ENCODE measurements at regions not wholly inside any gene's neighbourhood (a gene's known extent, or its start where the extent isn't known, plus 50 kb on each side); places are given as distances from the start of the nearest gene placed in this dataset.

DNA sequence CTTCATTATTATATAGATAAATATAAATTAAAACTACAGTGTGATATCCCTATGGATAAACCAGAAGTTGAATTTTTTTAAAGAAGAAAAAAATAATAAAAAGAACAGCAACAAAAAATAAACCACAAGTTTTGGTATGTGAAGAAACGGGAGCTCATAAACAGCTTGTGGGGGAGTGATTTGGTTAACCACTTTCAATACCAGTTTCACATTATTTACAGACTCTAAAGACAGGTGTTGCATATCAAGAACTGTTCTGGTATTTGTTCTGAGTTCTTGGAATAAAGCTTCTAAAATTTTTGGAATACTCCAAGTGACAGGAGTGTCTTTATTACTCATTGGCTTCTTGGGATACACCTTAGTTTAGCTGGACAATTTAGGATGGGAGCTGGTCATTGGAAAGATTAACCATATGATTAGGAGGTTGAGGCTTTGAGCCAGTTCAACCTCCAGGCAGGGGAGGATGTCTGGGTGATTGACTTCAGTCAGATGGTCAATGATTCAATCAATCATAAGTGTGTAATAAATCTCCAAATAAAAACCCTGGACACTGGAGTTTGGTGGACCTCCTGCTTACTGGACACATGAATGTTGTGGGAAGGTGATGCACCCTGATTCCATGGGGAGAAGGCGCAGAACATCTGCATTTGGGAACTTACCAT is 2223.1 kb upstream of the C9orf72 start:
- no peak overlapping the region for H2AFZ ChIP-seq (ENCODE audit: low read length)
- no peak overlapping the region for H3K4me2 ChIP-seq (ENCODE audit: low read length)
- no peaks in the 10 kb centered on the region for H3K4me1 ChIP-seq (ENCODE audit: insufficient read depth, low read length, severe bottlenecking)
- H3K79me2 ChIP-seq (ENCODE audit: insufficient read depth, low read length), result no peaks in the 10 kb centered on the region
- H3K27ac ChIP-seq (ENCODE audit: low read depth, low read length, poor library complexity, severe bottlenecking), result no peak overlapping the region
- no peaks in the 10 kb centered on the region for H4K20me1 ChIP-seq (ENCODE audit: insufficient read depth, low read length)
- no peaks in the 10 kb centered on the region for H3F3A ChIP-seq (ENCODE audit: insufficient read depth, low read length)
- H3K4me3 ChIP-seq (ENCODE audit: low read depth, low read length, poor library complexity, severe bottlenecking), result no peak overlapping the region
- no peaks in the 10 kb centered on the region for H3K36me3 ChIP-seq (ENCODE audit: insufficient read depth, low read length)
- no peaks in the 10 kb centered on the region for H3K9me2 ChIP-seq (ENCODE audit: low read depth, low read length)
- no peaks in the 10 kb centered on the region for H3K9me3 ChIP-seq (ENCODE audit: low read length)
- no peak overlapping the region for H3K9ac ChIP-seq (ENCODE audit: low read length)
- TF ChIP-seq EZH2 (IDR thresholded peaks at IDR 0.05; ENCODE audit: borderline replicate concordance, low read length), result no peak
- no peak for TF ChIP-seq CTCF (IDR thresholded peaks at IDR 0.05; ENCODE audit: low read length)
- no peaks in the 10 kb centered on the region for H3K27me3 ChIP-seq (ENCODE audit: insufficient read depth, low read length)

DNA sequence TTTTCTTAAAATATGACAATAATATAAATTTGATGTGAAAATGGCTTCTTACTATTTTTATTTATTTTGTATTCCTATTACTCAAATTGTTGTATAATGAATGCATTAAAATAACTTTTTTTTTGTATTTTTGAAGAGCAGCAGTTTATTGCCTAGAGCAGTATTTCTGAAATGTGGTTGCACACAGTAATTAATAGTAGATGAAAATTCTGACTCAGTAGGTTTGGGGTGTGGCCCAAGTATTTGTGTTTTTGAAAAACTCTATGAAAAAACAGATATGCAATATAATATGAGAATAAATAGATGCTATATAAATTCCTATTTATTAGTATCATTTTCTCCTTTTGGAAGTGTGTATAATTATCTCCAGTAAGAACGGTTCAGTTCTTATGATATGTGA is 2225.3 kb upstream of the C9orf72 start:
- Histone ChIP-seq H3K79me2 (ENCODE audit: insufficient read depth, low read length) (no peaks in the 10 kb centered on the region), H3K9me3 (ENCODE audit: low read length) (no peaks in the 10 kb centered on the region), H2AFZ (ENCODE audit: low read length) (no peak overlapping the region), H3K27ac (ENCODE audit: low read depth, low read length, poor library complexity, severe bottlenecking) (no peak overlapping the region), H3K27me3 (ENCODE audit: insufficient read depth, low read length) (no peaks in the 10 kb centered on the region), H3F3A (ENCODE audit: insufficient read depth, low read length) (no peaks in the 10 kb centered on the region), H3K9me2 (ENCODE audit: low read depth, low read length) (no peaks in the 10 kb centered on the region), H3K4me3 (ENCODE audit: low read depth, low read length, poor library complexity, severe bottlenecking) (no peak overlapping the region), H3K4me2 (ENCODE audit: low read length) (no peak overlapping the region), H3K4me1 (ENCODE audit: insufficient read depth, low read length, severe bottlenecking) (no peaks in the 10 kb centered on the region), H3K9ac (ENCODE audit: low read length) (no peak overlapping the region), H3K36me3 (ENCODE audit: insufficient read depth, low read length) (no peaks in the 10 kb centered on the region), H4K20me1 (ENCODE audit: insufficient read depth, low read length) (no peaks in the 10 kb centered on the region)
- no peak for TF ChIP-seq EZH2 (IDR thresholded peaks at IDR 0.05; ENCODE audit: borderline replicate concordance, low read length)
- no peak for TF ChIP-seq CTCF (IDR thresholded peaks at IDR 0.05; ENCODE audit: low read length)

GRCh38 chr9:29799227-29799626 is 2225.9 kb upstream of the C9orf72 start:
- TF ChIP-seq CTCF (IDR thresholded peaks at IDR 0.05; ENCODE audit: low read length) (no peak), EZH2 (IDR thresholded peaks at IDR 0.05; ENCODE audit: borderline replicate concordance, low read length) (no peak)
- no peaks in the 10 kb centered on the region for H3K36me3 ChIP-seq (ENCODE audit: insufficient read depth, low read length)
- no peaks in the 10 kb centered on the region for H3K27me3 ChIP-seq (ENCODE audit: insufficient read depth, low read length)
- H3K9me3 ChIP-seq (ENCODE audit: low read length), result no peaks in the 10 kb centered on the region
- no peak overlapping the region; the same call in 1 of the 2 replicates for H2AFZ ChIP-seq (ENCODE audit: low read length)
- no peaks in the 10 kb centered on the region for H3K9me2 ChIP-seq (ENCODE audit: low read depth, low read length)
- no peak overlapping the region for H3K4me2 ChIP-seq (ENCODE audit: low read length)
- H3K27ac ChIP-seq (ENCODE audit: low read depth, low read length, poor library complexity, severe bottlenecking), result no peak overlapping the region
- H3K79me2 ChIP-seq (ENCODE audit: insufficient read depth, low read length), result no peaks in the 10 kb centered on the region
- H3F3A ChIP-seq (ENCODE audit: insufficient read depth, low read length), result no peaks in the 10 kb centered on the region
- H4K20me1 ChIP-seq (ENCODE audit: insufficient read depth, low read length), result no peaks in the 10 kb centered on the region
- H3K4me1 ChIP-seq (ENCODE audit: insufficient read depth, low read length, severe bottlenecking), result no peaks in the 10 kb centered on the region
- H3K9ac ChIP-seq (ENCODE audit: low read length), result no peak overlapping the region
- no peak overlapping the region for H3K4me3 ChIP-seq (ENCODE audit: low read depth, low read length, poor library complexity, severe bottlenecking)
